GM19193 (cell line): ENCODE measurements at regions not wholly inside any gene's neighbourhood (a gene's known extent, or its start where the extent isn't known, plus 50 kb on each side); places are given as distances from the start of the nearest gene placed in this dataset.

Source experiments
- POLR2A ChIP-seq: IDR thresholded peaks from 4 replicates; pipeline ENCODE4 v1.6.1; 2011; ENCODE audit not compliant: insufficient read depth, insufficient read length; ENCODE audit errors: extremely low read depth

- TF ChIP-seq POLR2A, result no peak
These were observed 165.7 kb downstream of the BMP4 start for GRCh38 chr14:53790731-53791500.

- TF ChIP-seq POLR2A, result no peak
These were observed 168.1 kb downstream of the BMP4 start for GRCh38 chr14:53788566-53788965.

- no peak for TF ChIP-seq POLR2A
These were observed 170.6 kb downstream of the BMP4 start for GRCh38 chr14:53786045-53786444.

GRCh38 chr14:53784688-53785087 lies 171.9 kb downstream of the BMP4 start:
- no peak for TF ChIP-seq POLR2A

GRCh38 chr14:53783256-53783655 lies 173.4 kb downstream of the BMP4 start:
- TF ChIP-seq POLR2A, result no peak

GRCh38 chr14:53780051-53780555 lies 176.5 kb downstream of the BMP4 start:
- TF ChIP-seq POLR2A, result no peak

GRCh38 chr14:53779301-53779700 lies 177.3 kb downstream of the BMP4 start:
- TF ChIP-seq POLR2A, result no peak

GRCh38 chr14:53778263-53778662 lies 178.4 kb downstream of the BMP4 start:
- no peak for TF ChIP-seq POLR2A

GRCh38 chr14:53772936-53773335 lies 183.7 kb downstream of the BMP4 start:
- no peak for TF ChIP-seq POLR2A

GRCh38 chr14:53767566-53767965 lies 189.1 kb downstream of the BMP4 start:
- no peak for TF ChIP-seq POLR2A

- TF ChIP-seq POLR2A, result no peak
These were observed 190.0 kb downstream of the BMP4 start for GRCh38 chr14:53766601-53767000.

- TF ChIP-seq POLR2A, result no peak
These were observed 190.5 kb downstream of the BMP4 start for GRCh38 chr14:53766106-53766505.

- TF ChIP-seq POLR2A, result no peak
These were observed 191.8 kb downstream of the BMP4 start for GRCh38 chr14:53764846-53765245.

- TF ChIP-seq POLR2A, result no peak
These were observed 198.5 kb downstream of the BMP4 start for GRCh38 chr14:53758141-53758540.

GRCh38 chr14:53757732-53758131 lies 198.9 kb downstream of the BMP4 start:
- no peak for TF ChIP-seq POLR2A

GRCh38 chr14:53751650-53752049 lies 205.0 kb downstream of the BMP4 start:
- TF ChIP-seq POLR2A, result no peak
